Inferior parietal cortex (tissue), 1 donor: ENCODE measurements at regions not wholly inside any gene's neighbourhood (a gene's known extent, or its start where the extent isn't known, plus 50 kb on each side); places are given as distances from the start of the nearest gene placed in this dataset.
"Not testable (repeated sequence)": the region's sequence is repeated elsewhere in the genome, so short reads cannot be mapped to it uniquely, and the experiment has no call there.

Experiments
- DNase-seq: peaks from one replicate; pipeline ENCODE4 v3.0.0-alpha.2; 2016; ENCODE audit errors: extremely low spot score

- DNase-seq: no peak
These were observed 533.1 kb downstream of the AGTPBP1 start for GRCh38 chr9:85208666-85209065.

- DNase-seq: peak; percentile 38
These were observed 534.6 kb downstream of the NTRK2 start for GRCh38 chr9:85204176-85204575.

- DNase-seq: peak; percentile 43
These were observed 533.1 kb downstream of the NTRK2 start for GRCh38 chr9:85202596-85202995.

- no peak for DNase-seq
These were observed 531.3 kb downstream of the NTRK2 start for GRCh38 chr9:85200726-85201404.

GRCh38 chr9:85199866-85200495 lies 530.5 kb downstream of the NTRK2 start:
- no peak for DNase-seq

- no peak for DNase-seq
These were observed 523.2 kb downstream of the NTRK2 start for GRCh38 chr9:85192750-85193149.

- no peak for DNase-seq
These were observed 516.7 kb downstream of the NTRK2 start for GRCh38 chr9:85186218-85186585.

GRCh38 chr9:85185486-85186217 lies 516.1 kb downstream of the NTRK2 start:
- no peak for DNase-seq

GRCh38 chr9:85182383-85182782 lies 512.9 kb downstream of the NTRK2 start:
- no peak for DNase-seq

- no peak for DNase-seq
These were observed 508.9 kb downstream of the NTRK2 start for GRCh38 chr9:85178474-85178873.

GRCh38 chr9:85173967-85174366 lies 504.4 kb downstream of the NTRK2 start:
- DNase-seq: no peak

- DNase-seq: no peak
These were observed 502.8 kb downstream of the NTRK2 start for GRCh38 chr9:85172001-85172978.

GRCh38 chr9:85171163-85171562 lies 501.6 kb downstream of the NTRK2 start:
- no peak for DNase-seq

- no peak for DNase-seq
These were observed 498.9 kb downstream of the NTRK2 start for GRCh38 chr9:85168412-85168811.

- no peak for DNase-seq
These were observed 497.6 kb downstream of the NTRK2 start for GRCh38 chr9:85167146-85167545.

- no peak for DNase-seq
These were observed 494.3 kb downstream of the NTRK2 start for GRCh38 chr9:85163825-85164224.

- DNase-seq: no peak
These were observed 493.9 kb downstream of the NTRK2 start for GRCh38 chr9:85163415-85163814.

- DNase-seq: no peak
These were observed 493.3 kb downstream of the NTRK2 start for GRCh38 chr9:85162822-85163221.

GRCh38 chr9:85160944-85161343 lies 491.4 kb downstream of the NTRK2 start:
- not testable (repeated sequence) for DNase-seq

- DNase-seq: no peak
These were observed 489.0 kb downstream of the NTRK2 start for GRCh38 chr9:85158512-85158911.

- DNase-seq: no peak
These were observed 488.2 kb downstream of the NTRK2 start for GRCh38 chr9:85157772-85158171.

- no peak for DNase-seq
These were observed 487.1 kb downstream of the NTRK2 start for GRCh38 chr9:85156652-85157051.
